Liver (tissue), 8 donors: ENCODE measurements at regions not wholly inside any gene's neighbourhood (a gene's known extent, or its start where the extent isn't known, plus 50 kb on each side); places are given as distances from the start of the nearest gene placed in this dataset.

ENCODE experiments used
- DNase-seq: peaks from one replicate; pipeline ENCODE4 v3.0.0-alpha.2; 2017; ENCODE audit warnings: low spot score
- H3K27ac ChIP-seq, 2 donors: one replicate each; pipeline ENCODE4 v1.7.0; 2013; ENCODE audit warnings: inconsistent platforms in 2 of 2, low read length in 2 of 2, control low read depth in 1 of 2, low read depth in 1 of 2, mild to moderate bottlenecking in 1 of 2
- H3K27me3 ChIP-seq, 4 donors: one replicate each; pipeline versions ENCODE4 v1.6.1 to v1.7.0; 2013; ENCODE audit warnings: low read length in 3 of 4, inconsistent platforms in 1 of 4, mild to moderate bottlenecking in 1 of 4, moderate library complexity in 1 of 4; ENCODE audit not compliant: control insufficient read depth in 4 of 4, insufficient read depth in 4 of 4
- H3K36me3 ChIP-seq, 4 donors: one replicate each; pipeline versions ENCODE4 v1.6.1 to v1.7.0; 2013; ENCODE audit warnings: low read length in 3 of 4, mild to moderate bottlenecking in 3 of 4, low read depth in 1 of 4, moderate library complexity in 1 of 4; ENCODE audit not compliant: control insufficient read depth in 4 of 4, insufficient read depth in 3 of 4
- H3K4me1 ChIP-seq, 4 donors: one replicate each; pipeline versions ENCODE4 v1.6.1 to v1.7.0; 2013; ENCODE audit warnings: low read length in 3 of 4, mild to moderate bottlenecking in 3 of 4, moderate library complexity in 1 of 4; ENCODE audit not compliant: control insufficient read depth in 4 of 4, insufficient read depth in 4 of 4
- H3K4me3 ChIP-seq, 3 donors: one replicate each; pipeline versions ENCODE4 v1.6.1 to v1.7.0; 2013; ENCODE audit warnings: low read length in 3 of 3, control low read depth in 1 of 3, low read depth in 1 of 3, mild to moderate bottlenecking in 1 of 3
- H3K9ac ChIP-seq, 2 donors: one replicate each; pipeline ENCODE4 v1.7.0; 2013; ENCODE audit warnings: low read length in 2 of 2, mild to moderate bottlenecking in 2 of 2, moderate library complexity in 2 of 2, control low read depth in 1 of 2, low read depth in 1 of 2
- H3K9me3 ChIP-seq, 4 donors: one replicate each; pipeline versions ENCODE4 v1.6.1 to v1.7.0; 2013; ENCODE audit warnings: low read length in 3 of 4; ENCODE audit not compliant: control insufficient read depth in 4 of 4
- EGR1 ChIP-seq, 2 donors: IDR thresholded peaks; 2 replicates each; pipeline ENCODE4 v1.6.1; 2016 to 2018; ENCODE audit warnings: antibody characterized with exemption in 2 of 2, low read depth in 2 of 2
- FOXA1 ChIP-seq: IDR thresholded peaks from 2 replicates; pipeline ENCODE4 v1.6.1; 2016; ENCODE audit warnings: antibody characterized with exemption
- FOXA2 ChIP-seq: IDR thresholded peaks from 2 replicates; pipeline ENCODE4 v1.6.1; 2016; ENCODE audit warnings: antibody characterized with exemption
- GABPA ChIP-seq, 2 donors: IDR thresholded peaks in 1 of 2; conservative IDR thresholded peaks in 1 of 2; 2 replicates each; pipeline ENCODE4 v1.6.1; 2016; ENCODE audit warnings: antibody characterized with exemption in 2 of 2, mild to moderate bottlenecking in 1 of 2, moderate library complexity in 1 of 2
- HNF4A ChIP-seq, 2 donors: conservative IDR thresholded peaks; 2 replicates each; pipeline ENCODE4 v1.6.1; 2016; ENCODE audit warnings: antibody characterized with exemption in 2 of 2, mild to moderate bottlenecking in 2 of 2
- HNF4G ChIP-seq: IDR thresholded peaks from 2 replicates; pipeline ENCODE4 v1.6.1; 2016; ENCODE audit warnings: antibody characterized with exemption
- JUND ChIP-seq, 2 donors: IDR thresholded peaks; 2 replicates each; pipeline ENCODE4 v1.6.1; 2016; ENCODE audit warnings: antibody characterized with exemption in 2 of 2
- NR2F2 ChIP-seq: IDR thresholded peaks from 2 replicates; pipeline ENCODE4 v1.6.1; 2016; ENCODE audit warnings: antibody characterized with exemption
- RAD21 ChIP-seq, 2 donors: IDR thresholded peaks; 2 replicates each; pipeline ENCODE4 v1.6.1; 2016; ENCODE audit warnings: antibody characterized with exemption in 2 of 2, mild to moderate bottlenecking in 2 of 2
- RXRA ChIP-seq, 2 donors: IDR thresholded peaks; 2 replicates each; pipeline ENCODE4 v1.6.1; 2017 to 2018; ENCODE audit warnings: antibody characterized with exemption in 2 of 2, mild to moderate bottlenecking in 1 of 2
- SP1 ChIP-seq: IDR thresholded peaks from 2 replicates; pipeline ENCODE4 v1.6.1; 2018; ENCODE audit warnings: antibody characterized with exemption, mild to moderate bottlenecking
- TAF1 ChIP-seq: conservative IDR thresholded peaks from 2 replicates; pipeline ENCODE4 v1.6.1; 2016; ENCODE audit warnings: antibody characterized with exemption, mild to moderate bottlenecking
- YY1 ChIP-seq: IDR thresholded peaks from 2 replicates; pipeline ENCODE4 v1.6.1; 2016; ENCODE audit warnings: antibody characterized with exemption, mild to moderate bottlenecking
- WGBS: extraction: QIAGEN DNeasy Blood & Tissue Kit; methylation state at CpG from one replicate; pipeline ENCODE4 v1.1.7; 2013; 5-methylcytosine and 5-hydroxymethylcytosine counted together
- TF ChIP-seq, protein P1 (sequence below): IDR thresholded peaks from 2 replicates; pipeline ENCODE4 v1.6.1; 2016; ENCODE audit warnings: antibody characterized with exemption
- TF ChIP-seq, protein P2 (sequence below): IDR thresholded peaks from 2 replicates; pipeline ENCODE4 v1.6.1; 2016; ENCODE audit warnings: antibody characterized with exemption
- TF ChIP-seq, protein P3 (sequence below): IDR thresholded peaks from 2 replicates; pipeline ENCODE4 v1.6.1; 2016; ENCODE audit warnings: antibody characterized with exemption, mild to moderate bottlenecking
- TF ChIP-seq, protein P4 (sequence below): IDR thresholded peaks from 2 replicates; pipeline ENCODE4 v1.6.1; 2016; ENCODE audit warnings: antibody characterized with exemption
- TF ChIP-seq, protein P5 (sequence below): fragments of 150-350 bp; IDR thresholded peaks from 2 replicates; pipeline ENCODE4 v1.5.1; 2017; ENCODE audit warnings: improper control_type of control experiment, low read depth, low read length; ENCODE audit not compliant: missing input control
- donor health status: healthy.
- donor health status: healthy.
- donor health status: healthy.
- donor health status: healthy.
- donor health status: healthy.

DNA sequence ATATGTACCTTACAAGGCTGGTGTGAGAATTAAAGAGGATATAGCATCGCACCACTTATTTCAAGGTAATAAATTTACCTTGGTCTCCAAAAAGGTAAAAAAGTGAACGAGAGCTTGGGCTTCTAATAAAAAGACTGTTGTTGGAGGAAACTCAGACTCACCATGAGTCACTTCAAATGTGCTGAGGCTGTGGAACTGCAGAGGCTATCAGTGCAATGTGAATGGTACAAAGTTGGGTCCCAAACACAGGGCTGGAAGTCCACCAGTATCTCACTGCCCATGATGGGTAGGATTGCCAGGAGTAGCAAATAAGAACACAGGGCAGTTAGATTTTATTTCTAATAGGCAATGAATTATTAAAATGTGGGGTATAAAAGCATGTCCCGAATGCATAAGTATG, 200.6 kb downstream of the MAFB start:
- Histone ChIP-seq H3K9me3 (no peaks in the 10 kb centered on the region), H3K36me3 (no peaks in the 10 kb centered on the region), H3K27ac (no peak overlapping the region), H3K4me3 (no peak overlapping the region), H3K4me1 (no peaks in the 10 kb centered on the region), H3K9ac (no peak overlapping the region), H3K27me3 (no peaks in the 10 kb centered on the region)
- TF ChIP-seq SP1 (no peak), NR2F2 (no peak), HNF4A (conservative IDR thresholded peaks at IDR 0.05) (no peak), FOXA1 (no peak), GABPA (IDR thresholded peaks at IDR 0.05 in 1 of 2, conservative IDR thresholded peaks at IDR 0.05 in 1 of 2) (no peak), EGR1 (IDR thresholded peaks at IDR 0.05; ENCODE audit: low read depth in 2 of 2) (no peak), FOXA2 (no peak), RAD21 (IDR thresholded peaks at IDR 0.05) (no peak), JUND (IDR thresholded peaks at IDR 0.05) (no peak), YY1 (no peak)
- TF ChIP-seq, protein P1, sequence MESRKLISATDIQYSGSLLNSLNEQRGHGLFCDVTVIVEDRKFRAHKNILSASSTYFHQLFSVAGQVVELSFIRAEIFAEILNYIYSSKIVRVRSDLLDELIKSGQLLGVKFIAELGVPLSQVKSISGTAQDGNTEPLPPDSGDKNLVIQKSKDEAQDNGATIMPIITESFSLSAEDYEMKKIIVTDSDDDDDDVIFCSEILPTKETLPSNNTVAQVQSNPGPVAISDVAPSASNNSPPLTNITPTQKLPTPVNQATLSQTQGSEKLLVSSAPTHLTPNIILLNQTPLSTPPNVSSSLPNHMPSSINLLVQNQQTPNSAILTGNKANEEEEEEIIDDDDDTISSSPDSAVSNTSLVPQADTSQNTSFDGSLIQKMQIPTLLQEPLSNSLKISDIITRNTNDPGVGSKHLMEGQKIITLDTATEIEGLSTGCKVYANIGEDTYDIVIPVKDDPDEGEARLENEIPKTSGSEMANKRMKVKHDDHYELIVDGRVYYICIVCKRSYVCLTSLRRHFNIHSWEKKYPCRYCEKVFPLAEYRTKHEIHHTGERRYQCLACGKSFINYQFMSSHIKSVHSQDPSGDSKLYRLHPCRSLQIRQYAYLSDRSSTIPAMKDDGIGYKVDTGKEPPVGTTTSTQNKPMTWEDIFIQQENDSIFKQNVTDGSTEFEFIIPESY, result no peak
- TF ChIP-seq, protein P2, sequence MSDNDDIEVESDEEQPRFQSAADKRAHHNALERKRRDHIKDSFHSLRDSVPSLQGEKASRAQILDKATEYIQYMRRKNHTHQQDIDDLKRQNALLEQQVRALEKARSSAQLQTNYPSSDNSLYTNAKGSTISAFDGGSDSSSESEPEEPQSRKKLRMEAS, result no peak
- TF ChIP-seq, protein P3, sequence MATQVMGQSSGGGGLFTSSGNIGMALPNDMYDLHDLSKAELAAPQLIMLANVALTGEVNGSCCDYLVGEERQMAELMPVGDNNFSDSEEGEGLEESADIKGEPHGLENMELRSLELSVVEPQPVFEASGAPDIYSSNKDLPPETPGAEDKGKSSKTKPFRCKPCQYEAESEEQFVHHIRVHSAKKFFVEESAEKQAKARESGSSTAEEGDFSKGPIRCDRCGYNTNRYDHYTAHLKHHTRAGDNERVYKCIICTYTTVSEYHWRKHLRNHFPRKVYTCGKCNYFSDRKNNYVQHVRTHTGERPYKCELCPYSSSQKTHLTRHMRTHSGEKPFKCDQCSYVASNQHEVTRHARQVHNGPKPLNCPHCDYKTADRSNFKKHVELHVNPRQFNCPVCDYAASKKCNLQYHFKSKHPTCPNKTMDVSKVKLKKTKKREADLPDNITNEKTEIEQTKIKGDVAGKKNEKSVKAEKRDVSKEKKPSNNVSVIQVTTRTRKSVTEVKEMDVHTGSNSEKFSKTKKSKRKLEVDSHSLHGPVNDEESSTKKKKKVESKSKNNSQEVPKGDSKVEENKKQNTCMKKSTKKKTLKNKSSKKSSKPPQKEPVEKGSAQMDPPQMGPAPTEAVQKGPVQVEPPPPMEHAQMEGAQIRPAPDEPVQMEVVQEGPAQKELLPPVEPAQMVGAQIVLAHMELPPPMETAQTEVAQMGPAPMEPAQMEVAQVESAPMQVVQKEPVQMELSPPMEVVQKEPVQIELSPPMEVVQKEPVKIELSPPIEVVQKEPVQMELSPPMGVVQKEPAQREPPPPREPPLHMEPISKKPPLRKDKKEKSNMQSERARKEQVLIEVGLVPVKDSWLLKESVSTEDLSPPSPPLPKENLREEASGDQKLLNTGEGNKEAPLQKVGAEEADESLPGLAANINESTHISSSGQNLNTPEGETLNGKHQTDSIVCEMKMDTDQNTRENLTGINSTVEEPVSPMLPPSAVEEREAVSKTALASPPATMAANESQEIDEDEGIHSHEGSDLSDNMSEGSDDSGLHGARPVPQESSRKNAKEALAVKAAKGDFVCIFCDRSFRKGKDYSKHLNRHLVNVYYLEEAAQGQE, result no peak
- TF ChIP-seq, protein P4, sequence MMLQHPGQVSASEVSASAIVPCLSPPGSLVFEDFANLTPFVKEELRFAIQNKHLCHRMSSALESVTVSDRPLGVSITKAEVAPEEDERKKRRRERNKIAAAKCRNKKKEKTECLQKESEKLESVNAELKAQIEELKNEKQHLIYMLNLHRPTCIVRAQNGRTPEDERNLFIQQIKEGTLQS, result no peak
- TF ChIP-seq, protein P5, sequence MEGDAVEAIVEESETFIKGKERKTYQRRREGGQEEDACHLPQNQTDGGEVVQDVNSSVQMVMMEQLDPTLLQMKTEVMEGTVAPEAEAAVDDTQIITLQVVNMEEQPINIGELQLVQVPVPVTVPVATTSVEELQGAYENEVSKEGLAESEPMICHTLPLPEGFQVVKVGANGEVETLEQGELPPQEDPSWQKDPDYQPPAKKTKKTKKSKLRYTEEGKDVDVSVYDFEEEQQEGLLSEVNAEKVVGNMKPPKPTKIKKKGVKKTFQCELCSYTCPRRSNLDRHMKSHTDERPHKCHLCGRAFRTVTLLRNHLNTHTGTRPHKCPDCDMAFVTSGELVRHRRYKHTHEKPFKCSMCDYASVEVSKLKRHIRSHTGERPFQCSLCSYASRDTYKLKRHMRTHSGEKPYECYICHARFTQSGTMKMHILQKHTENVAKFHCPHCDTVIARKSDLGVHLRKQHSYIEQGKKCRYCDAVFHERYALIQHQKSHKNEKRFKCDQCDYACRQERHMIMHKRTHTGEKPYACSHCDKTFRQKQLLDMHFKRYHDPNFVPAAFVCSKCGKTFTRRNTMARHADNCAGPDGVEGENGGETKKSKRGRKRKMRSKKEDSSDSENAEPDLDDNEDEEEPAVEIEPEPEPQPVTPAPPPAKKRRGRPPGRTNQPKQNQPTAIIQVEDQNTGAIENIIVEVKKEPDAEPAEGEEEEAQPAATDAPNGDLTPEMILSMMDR, result no peak
- WGBS, result 90% methylated on average over 3 of the region's 3 CpGs
- no peak for DNase-seq

DNA sequence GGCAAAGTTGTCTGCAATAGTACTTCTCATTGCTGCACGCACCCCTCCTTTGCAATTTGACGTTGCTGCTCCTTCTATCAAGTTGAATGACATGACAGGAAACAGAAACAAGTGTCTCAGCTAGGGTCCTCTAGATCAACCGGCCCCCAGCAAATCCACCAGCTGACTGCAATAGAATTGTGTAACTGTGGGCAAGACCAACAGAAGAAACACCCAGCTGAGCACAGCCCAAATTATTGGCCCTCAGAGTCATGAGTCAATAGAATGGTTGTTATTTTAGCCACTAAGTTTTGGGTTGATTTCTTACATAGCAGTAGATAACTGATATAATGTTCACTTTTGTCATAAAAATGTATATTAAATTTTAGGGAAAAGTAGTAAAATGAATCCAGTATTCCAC, 202.7 kb downstream of the MAFB start:
- Histone ChIP-seq H3K9ac (no peak overlapping the region), H3K9me3 (no peaks in the 10 kb centered on the region), H3K36me3 (no peaks in the 10 kb centered on the region), H3K27me3 (no peaks in the 10 kb centered on the region), H3K4me3 (no peak overlapping the region), H3K27ac (no peak overlapping the region), H3K4me1 (no peaks in the 10 kb centered on the region)
- 90% methylated on average over 3 of the region's 3 CpGs for WGBS
- TF ChIP-seq HNF4A (conservative IDR thresholded peaks at IDR 0.05), result no peak
- no peak for TF ChIP-seq RXRA (IDR thresholded peaks at IDR 0.05)
- TF ChIP-seq HNF4G, result no peak
- TF ChIP-seq TAF1, result no peak
- TF ChIP-seq, protein P5, result no peak
- no peak for TF ChIP-seq YY1
- TF ChIP-seq, protein P3, result no peak
- TF ChIP-seq RAD21 (IDR thresholded peaks at IDR 0.05), result no peak
- no peak for TF ChIP-seq JUND (IDR thresholded peaks at IDR 0.05)
- TF ChIP-seq FOXA1, result no peak
- no peak for DNase-seq
